ENCODE measurements at regions not wholly inside any gene's neighbourhood (a gene's known extent, or its start where the extent isn't known, plus 50 kb on each side); places are given as distances from the start of the nearest gene placed in this dataset.

DNA sequence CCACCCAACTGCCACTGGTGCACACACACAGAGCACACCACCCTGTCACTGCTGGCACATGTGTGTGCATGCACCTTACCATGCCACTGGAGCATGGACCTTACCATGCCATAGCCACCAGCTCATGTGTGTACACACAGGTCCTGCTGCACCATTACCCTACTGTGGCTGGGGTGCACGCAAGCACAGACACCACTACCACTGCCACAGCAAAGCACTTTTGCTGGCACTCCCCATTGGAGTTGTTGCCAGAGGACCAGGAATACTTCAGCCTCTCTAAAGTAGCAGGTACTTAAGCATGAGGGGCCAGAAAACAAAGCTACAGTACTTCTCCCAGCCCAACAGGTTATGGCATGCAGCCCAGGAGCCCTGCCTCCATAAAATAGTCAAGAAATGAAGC lies 404.8 kb downstream of the MBD2 start:
- Histone ChIP-seq H4K5ac (ENCODE audit: low read depth, low read length) (no peak overlapping the region), H2AK5ac (ENCODE audit: low read depth, low read length) (no peak overlapping the region), H3K36me3 (ENCODE audit: control insufficient read depth, insufficient read depth, low read length) (no peaks in the 10 kb centered on the region), H3K4ac (ENCODE audit: low read depth, low read length) (no peak overlapping the region), H2AFZ (replicated peaks; ENCODE audit: low read length, poor library complexity) (no peak overlapping the region), H4K91ac (ENCODE audit: insufficient read depth, low read depth, low read length) (no peak overlapping the region), H3K9me1 (ENCODE audit: insufficient read depth, low read length) (no peaks in the 10 kb centered on the region), H2BK20ac (ENCODE audit: low read depth, low read length) (no peak overlapping the region), H2BK15ac (ENCODE audit: low read depth, low read length) (no peak overlapping the region), H2BK5ac (ENCODE audit: low read depth, low read length, poor library complexity, severe bottlenecking) (no peak overlapping the region), H3K9me3 (ENCODE audit: control insufficient read depth, insufficient read depth, low read length) (peaks cover 14% of the 10 kb centered on the region), H3K18ac (ENCODE audit: low read depth, low read length) (no peak overlapping the region), H4K8ac (ENCODE audit: low read depth in 2 of 2, low read length in 2 of 2) (no peak overlapping the region), H2BK120ac (ENCODE audit: low read depth, low read length) (no peak overlapping the region), H2AK9ac (replicated peaks; ENCODE audit: low read depth, low read length, poor library complexity) (no peak overlapping the region), H3K27me3 (ENCODE audit: control insufficient read depth, insufficient read depth, low read length) (no peaks in the 10 kb centered on the region), H3K79me1 (ENCODE audit: low read depth in 1 of 2, low read length in 2 of 2) (no peaks in the 10 kb centered on the region), H3K56ac (ENCODE audit: extremely low read depth, insufficient read depth, low read length) (no peak overlapping the region), H4K20me1 (ENCODE audit: insufficient read depth, low read length) (no peaks in the 10 kb centered on the region), H3K9ac (ENCODE audit: low read depth, low read length) (no peak overlapping the region), H3K4me3 (ENCODE audit: insufficient read depth, low read depth, low read length) (no peak overlapping the region), H3K4me2 (ENCODE audit: low read depth, low read length) (no peak overlapping the region), H3K4me1 (ENCODE audit: control insufficient read depth, insufficient read depth, low read length) (no peaks in the 10 kb centered on the region), H3K27ac (ENCODE audit: insufficient read depth, low read length) (no peak overlapping the region), H3K23ac (ENCODE audit: low read depth, low read length) (no peak overlapping the region), H3K14ac (replicated peaks; ENCODE audit: low read depth, low read length) (no peak overlapping the region)
- dilution Hi-C loops (cut with HindIII; ENCODE audit: low sequenced_read_pairs, unreplicated experiment), result no loop called here
- POLR2A ChIA-PET (ENCODE audit: unreplicated experiment), result no interaction called here
- CTCF ChIA-PET, result no interaction called here
- 50% methylated on average over 1 of the region's 1 CpG; no CpG with 5 or more reads in 1 of the 2 experiments for WGBS, 2 experiments (ENCODE audit: extremely low coverage in 2 of 2, insufficient read length in 1 of 2)
- no peak for TF ChIP-seq CHD1 (IDR thresholded peaks at IDR 0.05; ENCODE audit: low read depth, low read length)
- TF ChIP-seq, protein P1, sequence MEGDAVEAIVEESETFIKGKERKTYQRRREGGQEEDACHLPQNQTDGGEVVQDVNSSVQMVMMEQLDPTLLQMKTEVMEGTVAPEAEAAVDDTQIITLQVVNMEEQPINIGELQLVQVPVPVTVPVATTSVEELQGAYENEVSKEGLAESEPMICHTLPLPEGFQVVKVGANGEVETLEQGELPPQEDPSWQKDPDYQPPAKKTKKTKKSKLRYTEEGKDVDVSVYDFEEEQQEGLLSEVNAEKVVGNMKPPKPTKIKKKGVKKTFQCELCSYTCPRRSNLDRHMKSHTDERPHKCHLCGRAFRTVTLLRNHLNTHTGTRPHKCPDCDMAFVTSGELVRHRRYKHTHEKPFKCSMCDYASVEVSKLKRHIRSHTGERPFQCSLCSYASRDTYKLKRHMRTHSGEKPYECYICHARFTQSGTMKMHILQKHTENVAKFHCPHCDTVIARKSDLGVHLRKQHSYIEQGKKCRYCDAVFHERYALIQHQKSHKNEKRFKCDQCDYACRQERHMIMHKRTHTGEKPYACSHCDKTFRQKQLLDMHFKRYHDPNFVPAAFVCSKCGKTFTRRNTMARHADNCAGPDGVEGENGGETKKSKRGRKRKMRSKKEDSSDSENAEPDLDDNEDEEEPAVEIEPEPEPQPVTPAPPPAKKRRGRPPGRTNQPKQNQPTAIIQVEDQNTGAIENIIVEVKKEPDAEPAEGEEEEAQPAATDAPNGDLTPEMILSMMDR (conservative IDR thresholded peaks at IDR 0.05; ENCODE audit: low read depth, low read length), result no peak
- no peak for TF ChIP-seq FOS (IDR thresholded peaks at IDR 0.05; ENCODE audit: low read depth, low read length)
- TF ChIP-seq USF2 (IDR thresholded peaks at IDR 0.05; ENCODE audit: low read depth, low read length), result no peak
- no peak for TF ChIP-seq MAFK (IDR thresholded peaks at IDR 0.05; ENCODE audit: low read depth, low read length)
- TF ChIP-seq MXI1 (IDR thresholded peaks at IDR 0.05; ENCODE audit: borderline replicate concordance, low read depth, low read length), result no peak
- no peak for TF ChIP-seq CEBPB (IDR thresholded peaks at IDR 0.05; ENCODE audit: low read depth, low read length)
- TF ChIP-seq POLR2A (IDR thresholded peaks at IDR 0.05; ENCODE audit: low read depth, low read length), result no peak
- no peak for TF ChIP-seq RAD21 (IDR thresholded peaks at IDR 0.05; ENCODE audit: low read length)
- BruUV-seq (replicated peaks), result no TSS peak
- no peak for ATAC-seq (ENCODE audit: low read depth)
- in situ Hi-C loops (cut with MboI; ENCODE audit: low sequenced_read_pairs), result no loop called here
- intact Hi-C loops (cut with micrococcal nuclease), result no loop called here
- no peak for DNase-seq

Measured in IMR-90 (cell line).